OCI-LY7 (cell line): ENCODE measurements at regions not wholly inside any gene's neighbourhood (a gene's known extent, or its start where the extent isn't known, plus 50 kb on each side); places are given as distances from the start of the nearest gene placed in this dataset.
"Not testable (repeated sequence)": the region's sequence is repeated elsewhere in the genome, so short reads cannot be mapped to it uniquely, and the experiment has no call there.

Experiments used
- CTCF ChIP-seq: fragments of 200-600 bp; sonication (generic); conservative IDR thresholded peaks from 2 replicates; pipeline ENCODE4 v1.5.1; 2014; ENCODE audit warnings: mild to moderate bottlenecking, antibody characterized with exemption, low read length, moderate library complexity, mixed read lengths
- EZH2phosphoT487 ChIP-seq: fragments of 200-600 bp; sonication (generic); IDR thresholded peaks from 2 replicates; pipeline ENCODE4 v1.6.1; 2018; ENCODE audit warnings: low read depth, borderline replicate concordance, mild to moderate bottlenecking, mixed run types, antibody characterized with exemption, low read length, moderate library complexity, mixed read lengths

DNA sequence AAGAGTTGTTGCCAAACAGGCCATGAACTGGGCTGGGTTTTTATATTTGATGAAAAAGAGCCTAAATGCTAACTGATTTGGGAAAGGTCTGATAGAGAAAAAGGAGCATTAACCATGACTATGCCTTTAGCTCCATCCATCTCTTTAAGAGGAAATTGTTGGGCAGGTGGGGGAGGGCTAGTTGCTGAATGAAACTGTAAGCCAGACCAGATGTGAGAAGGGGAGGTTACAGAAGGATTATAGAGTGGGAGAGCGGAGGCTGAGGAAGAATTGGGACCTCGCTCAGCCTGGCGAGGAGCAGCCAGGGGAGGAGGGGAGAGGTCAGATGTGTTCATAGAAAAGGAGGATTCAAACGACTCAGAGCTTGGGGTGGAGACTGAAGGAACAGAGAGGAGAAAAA lies 74.9 kb upstream of the OTUD4 start:
- not testable (repeated sequence) for TF ChIP-seq CTCF, EZH2phosphoT487
